Heart left ventricle (tissue), 16 donors: ENCODE measurements at regions not wholly inside any gene's neighbourhood (a gene's known extent, or its start where the extent isn't known, plus 50 kb on each side); places are given as distances from the start of the nearest gene placed in this dataset.

ENCODE experiments used
- ATAC-seq, 4 donors: fragments of 200-7000 bp; cut with Tn5 transposase; one replicate each; pipeline ENCODE4 v1.9.1; 2020 to 2022; ENCODE audit warnings: moderate library complexity in 4 of 4, mild to moderate bottlenecking in 3 of 4, moderate number of reproducible peaks in 1 of 4
- DNase-seq, 5 donors: peaks; one replicate each; pipeline ENCODE4 v3.0.0-alpha.2; 2020
- H3K27ac ChIP-seq, 12 donors: fragments of 200-600 bp; sonication (generic) in 4 of 12; one replicate each; pipeline versions ENCODE4 v1.5.0 to v1.8.0; 2016 to 2022; ENCODE audit warnings: mild to moderate bottlenecking in 2 of 12
- H3K27me3 ChIP-seq, 9 donors: fragments of 200-600 bp; sonication (generic) in 2 of 9; one replicate each; pipeline versions ENCODE4 v1.5.1 to v1.8.0; 2016 to 2022; ENCODE audit warnings: mild to moderate bottlenecking in 3 of 9
- H3K36me3 ChIP-seq, 9 donors: fragments of 200-600 bp; sonication (generic) in 2 of 9; one replicate each; pipeline versions ENCODE4 v1.5.0 to v1.8.0; 2018 to 2022; ENCODE audit warnings: mild to moderate bottlenecking in 2 of 9
- H3K4me1 ChIP-seq, 12 donors: fragments of 200-600 bp; sonication (generic) in 4 of 12; one replicate each; pipeline versions ENCODE4 v1.5.0 to v1.8.0; 2016 to 2022; ENCODE audit warnings: mild to moderate bottlenecking in 3 of 12
- H3K4me3 ChIP-seq, 12 donors: fragments of 200-600 bp; sonication (generic) in 4 of 12; one replicate each; pipeline versions ENCODE4 v1.5.0 to v1.8.0; 2017 to 2022; ENCODE audit warnings: mild to moderate bottlenecking in 9 of 12, moderate library complexity in 4 of 12
- H3K9me3 ChIP-seq, 12 donors: fragments of 200-600 bp; sonication (generic) in 4 of 12; one replicate each; pipeline versions ENCODE4 v1.5.0 to v1.8.0; 2016 to 2022; ENCODE audit warnings: mild to moderate bottlenecking in 1 of 12
- CTCF ChIP-seq, 12 donors: fragments of 200-600 bp; sonication (generic) in 4 of 12; IDR thresholded peaks; one replicate each; pipeline versions ENCODE4 v1.5.0 to v1.8.0; 2018 to 2022; ENCODE audit warnings: antibody characterized with exemption in 12 of 12, mild to moderate bottlenecking in 5 of 12
- POLR2A ChIP-seq, 2 donors: fragments of 450-650 bp; IDR thresholded peaks; one replicate each; pipeline ENCODE4 v1.6.1; 2017; ENCODE audit warnings: antibody characterized with exemption in 2 of 2, mild to moderate bottlenecking in 2 of 2, moderate library complexity in 2 of 2
- WGBS, 4 donors: extraction: QIAGEN DNeasy Blood & Tissue Kit in 2 of 4; methylation state at CpG; one replicate each; pipeline versions ENCODE4 v1.1.5 to v1.1.7; 2013 to 2018; 5-methylcytosine and 5-hydroxymethylcytosine counted together
- intact Hi-C, 10 donors: fragments of 100-400 bp; cut with DNase I; formaldehyde crosslinking; loops; one replicate each; pipeline versions ENCODE4 v1.11.1 to v1.14.2; 2022
- donor health status: ischemic (EF 13 %, LVEDD 7.1; RV severe dilation, severe dysfunction).
- donor health status: healthy with polysubstance abuse.
- donor health status: DM: no; HTN: yes; CAD: no.
- donor health status: DM: no; HTN: no; CAD: no.
- donor health status: ischemic (EF 25% LVEDD 6.9; RV normal size, moderate dysfunction).
- donor health status: ischemic (EF 25% LVEDD 5.7; RV mildly dilated, moderate dysfunction).
- donor health status: healthy.
- donor health status: DM: yes; HTN: yes; CAD: no.
- donor health status: ischemic (EF 35%, LVEDD 5.7; RV mildly dilated, moderate dysfunction).
- donor health status: nonischemic (EF 11% LVEDD 7.7; RV severe dilation, severe dysfunction).
- donor health status: DM: yes; HTN: yes; CAD: no.
- donor health status: PGD.
- donor health status: ischemic (EF 29% LVEDD 5.4; RV normal size, mild dysfunction).
- donor health status: nonischemic (EF 23%, LVEDD 6.1; RV moderate dilation, normal function).

GRCh38 chrX:69313617-69314290 lies 148.5 kb upstream of the PJA1 start:
- DNase-seq, result no peak
- ATAC-seq, result no peak
- Histone ChIP-seq H3K9me3 (no peaks in the 10 kb centered on the region), H3K36me3 (no peaks in the 10 kb centered on the region), H3K4me1 (no peaks in the 10 kb centered on the region), H3K27ac (no peak overlapping the region), H3K27me3 (peaks cover 0 to 14% (median 0%) of the 10 kb centered on the region in 9 donors), H3K4me3 (no peak overlapping the region)
- intact Hi-C loops, result no loop called here
- TF ChIP-seq POLR2A (IDR thresholded peaks at IDR 0.05) (no peak), CTCF (IDR thresholded peaks at IDR 0.05) (no peak)
- 56 to 74% (median 64%) methylated on average over 6 of the region's 6 CpGs for WGBS, 4 donors

DNA sequence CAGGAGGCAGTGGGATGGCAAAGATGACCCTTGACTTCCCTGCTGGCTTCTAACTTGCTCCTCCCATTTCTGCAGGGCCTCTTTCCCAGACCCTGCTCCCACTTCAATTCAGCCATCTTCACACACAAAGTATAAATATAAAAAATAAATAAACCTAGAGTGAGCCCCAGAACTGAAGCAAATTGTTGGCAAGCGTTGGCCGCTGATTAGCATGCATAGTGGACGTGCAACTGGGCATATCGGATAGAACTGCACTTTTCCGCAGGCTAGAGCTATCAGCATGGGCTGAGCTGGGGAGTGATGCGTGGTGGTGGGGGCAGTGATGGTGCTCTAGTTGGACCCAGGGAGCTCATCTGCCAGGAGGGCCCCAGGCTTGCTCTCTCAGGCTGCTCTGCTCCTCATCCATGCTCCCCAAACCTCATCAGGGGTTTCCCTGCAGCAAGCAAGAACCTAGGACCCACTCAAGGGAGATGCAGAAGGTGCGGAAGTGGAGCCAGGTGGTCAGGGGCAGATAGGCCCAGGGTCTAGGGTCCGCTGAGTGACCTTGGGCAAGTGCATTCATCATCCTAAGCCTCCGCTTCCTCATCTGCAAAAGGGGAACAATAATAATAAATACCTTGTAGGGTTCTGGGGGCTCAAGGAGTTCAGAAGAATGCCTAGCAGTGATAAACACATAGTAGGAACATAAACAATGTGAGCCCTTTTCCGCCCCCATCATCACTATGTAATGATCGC lies 146.8 kb upstream of the PJA1 start:
- H3K27me3 ChIP-seq, result peaks cover 0 to 16% (median 0%) of the 10 kb centered on the region in 9 donors
- TF ChIP-seq CTCF (IDR thresholded peaks at IDR 0.05) (no peak), POLR2A (IDR thresholded peaks at IDR 0.05) (no peak)
- DNase-seq (no peak), ATAC-seq (no peak)
- WGBS, 4 donors, result 81 to 89% (median 85%) methylated on average over 11 of the region's 11 CpGs
- H3K4me3 ChIP-seq, result no peak overlapping the region
- intact Hi-C loops, result no loop called here
- H3K4me1 ChIP-seq, result no peaks in the 10 kb centered on the region
- H3K9me3 ChIP-seq, result no peaks in the 10 kb centered on the region
- no peak overlapping the region for H3K27ac ChIP-seq
- no peaks in the 10 kb centered on the region for H3K36me3 ChIP-seq

GRCh38 chrX:69309074-69309792 lies 144.0 kb upstream of the PJA1 start:
- H3K4me3 ChIP-seq, result no peak overlapping the region
- 71 to 89% (median 85%) methylated on average over 3 to 7 of the region's 7 CpGs for WGBS, 4 donors
- DNase-seq (no peak), ATAC-seq (no peak)
- H3K9me3 ChIP-seq, result no peaks in the 10 kb centered on the region
- TF ChIP-seq CTCF (IDR thresholded peaks at IDR 0.05), result no peak
- no peak for TF ChIP-seq POLR2A (IDR thresholded peaks at IDR 0.05)
- peaks cover 0 to 29% (median 0%) of the 10 kb centered on the region in 9 donors for H3K27me3 ChIP-seq
- H3K27ac ChIP-seq, result no peak overlapping the region
- intact Hi-C loops, result loop anchor here in 1 of 10 donors (10.0 kb wide), 1 partner anchor 76 kb away; no protein-coding TSS in a partner anchor
- H3K36me3 ChIP-seq, result no peaks in the 10 kb centered on the region
- no peaks in the 10 kb centered on the region for H3K4me1 ChIP-seq

DNA sequence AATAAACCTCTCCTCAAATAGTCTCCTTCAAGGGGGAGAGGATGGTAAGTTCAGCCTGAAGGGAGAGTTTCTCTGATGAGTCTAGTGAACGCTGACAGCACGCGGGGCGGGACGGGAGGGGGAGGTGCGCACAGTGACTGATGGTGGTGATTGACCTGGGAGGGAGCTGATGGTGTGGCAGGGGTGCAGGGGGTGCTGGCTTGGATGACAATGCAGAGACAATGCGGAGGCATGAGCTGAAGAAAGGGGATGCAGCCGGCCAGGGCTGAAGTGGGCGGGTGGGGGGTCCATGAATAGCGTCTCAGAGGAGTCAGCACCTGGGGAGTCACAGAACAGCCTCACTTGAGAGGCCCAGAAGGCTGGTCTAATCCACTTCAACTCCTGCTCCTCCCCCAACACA lies 142.5 kb upstream of the PJA1 start:
- WGBS, 4 donors, result 65 to 73% (median 69%) methylated on average over 10 of the region's 10 CpGs

More for the DNA sequence above, 142.5 kb upstream of the PJA1 start:
- Histone ChIP-seq H3K4me1 (no peaks in the 10 kb centered on the region), H3K4me3 (no peak overlapping the region), H3K27me3 (peaks cover 0 to 44% (median 0%) of the 10 kb centered on the region in 9 donors), H3K27ac (no peak overlapping the region), H3K9me3 (no peaks in the 10 kb centered on the region), H3K36me3 (no peaks in the 10 kb centered on the region)
- TF ChIP-seq POLR2A (IDR thresholded peaks at IDR 0.05) (no peak), CTCF (IDR thresholded peaks at IDR 0.05) (no peak)
- intact Hi-C loops, result loop anchor here in 1 of 10 donors (10.0 kb wide), 1 partner anchor 77 kb away; no protein-coding TSS in a partner anchor
- no peak for ATAC-seq
- DNase-seq, result no peak
